ENCODE measurements at regions not wholly inside any gene's neighbourhood (a gene's known extent, or its start where the extent isn't known, plus 50 kb on each side); places are given as distances from the start of the nearest gene placed in this dataset.

DNA sequence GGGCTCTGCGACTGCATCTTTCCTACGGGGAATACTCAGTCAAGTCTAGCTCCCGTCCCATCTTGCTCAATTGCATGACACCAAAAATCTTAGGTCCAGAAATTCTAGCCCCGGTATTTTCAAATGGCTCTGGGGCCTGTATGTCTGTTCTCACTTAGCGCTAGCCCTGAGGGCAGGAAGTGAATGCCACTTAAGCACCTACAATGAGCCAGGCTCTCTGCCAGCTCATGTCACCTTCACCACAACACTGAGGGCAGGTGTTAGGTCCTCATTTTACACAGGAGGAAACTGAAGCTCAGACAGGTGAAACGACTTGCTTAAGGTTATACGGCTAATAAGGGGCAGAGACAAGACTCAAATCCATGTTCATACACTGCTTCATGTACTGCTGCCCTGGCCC is 282.8 kb downstream of the PPP1R2C start:
- Histone ChIP-seq H3K9me2 (ENCODE audit: insufficient read depth) (no peaks in the 10 kb centered on the region), H3K4me1 (ENCODE audit: control insufficient read depth in 1 of 2, insufficient read depth in 2 of 2, low read length in 2 of 2) (no peaks in the 10 kb centered on the region), H3K27ac (ENCODE audit: low read depth, low read length) (no peak overlapping the region), H3K36me3 (ENCODE audit: control insufficient read depth in 1 of 2, insufficient read depth in 2 of 2, low read length in 2 of 2) (no peaks in the 10 kb centered on the region), H2AFZ (ENCODE audit: low read depth, low read length, poor library complexity, severe bottlenecking) (no peak overlapping the region), H3K79me2 (ENCODE audit: insufficient read depth, low read length) (no peaks in the 10 kb centered on the region), H3K27me3 (ENCODE audit: insufficient read depth, low read length) (no peaks in the 10 kb centered on the region), H3K9ac (ENCODE audit: low read length) (no peak overlapping the region), H3K4me3 (replicated peaks in 1 of 2; ENCODE audit: low read depth in 1 of 2, low read length in 2 of 2) (no peak overlapping the region), H3K9me3 (ENCODE audit: control insufficient read depth in 1 of 2, insufficient read depth in 1 of 2, low read depth in 1 of 2, low read length in 2 of 2) (no peaks in the 10 kb centered on the region), H3K4me2 (ENCODE audit: low read length) (no peak overlapping the region), H4K20me1 (ENCODE audit: insufficient read depth) (no peaks in the 10 kb centered on the region)
- RAD21 ChIA-PET (ENCODE audit: low non-redundant PET in 1 of 2, low total read pairs in 2 of 2, uncharacterized antibody in 2 of 2, unreplicated experiment in 2 of 2): no interaction called here
- no peak for ATAC-seq
- TF ChIP-seq, protein P1, sequence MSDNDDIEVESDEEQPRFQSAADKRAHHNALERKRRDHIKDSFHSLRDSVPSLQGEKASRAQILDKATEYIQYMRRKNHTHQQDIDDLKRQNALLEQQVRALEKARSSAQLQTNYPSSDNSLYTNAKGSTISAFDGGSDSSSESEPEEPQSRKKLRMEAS (IDR thresholded peaks at IDR 0.05): no peak
- TF ChIP-seq SRF (IDR thresholded peaks at IDR 0.05; ENCODE audit: low read depth) (no peak), ZFX (IDR thresholded peaks at IDR 0.05) (no peak), ZNF274 (IDR thresholded peaks at IDR 0.05; ENCODE audit: low read depth, low read length) (no peak), EZH2 (IDR thresholded peaks at IDR 0.05) (no peak), POLR2AphosphoS5 (IDR thresholded peaks at IDR 0.05; ENCODE audit: low read depth, low read length) (no peak), TCF7L2 (IDR thresholded peaks at IDR 0.05; ENCODE audit: borderline replicate concordance, extremely low read depth, insufficient read depth, insufficient read length) (no peak), CBX3 (IDR thresholded peaks at IDR 0.05; ENCODE audit: low read depth) (no peak), JUND (IDR thresholded peaks at IDR 0.05) (no peak), SIN3A (IDR thresholded peaks at IDR 0.05; ENCODE audit: low read depth) (no peak), POLR2A (IDR thresholded peaks at IDR 0.05; ENCODE audit: borderline replicate concordance, extremely low read depth, insufficient read depth, insufficient read length) (no peak), CEBPB (IDR thresholded peaks at IDR 0.05; ENCODE audit: low read depth) (no peak)
- TF ChIP-seq, protein P2, sequence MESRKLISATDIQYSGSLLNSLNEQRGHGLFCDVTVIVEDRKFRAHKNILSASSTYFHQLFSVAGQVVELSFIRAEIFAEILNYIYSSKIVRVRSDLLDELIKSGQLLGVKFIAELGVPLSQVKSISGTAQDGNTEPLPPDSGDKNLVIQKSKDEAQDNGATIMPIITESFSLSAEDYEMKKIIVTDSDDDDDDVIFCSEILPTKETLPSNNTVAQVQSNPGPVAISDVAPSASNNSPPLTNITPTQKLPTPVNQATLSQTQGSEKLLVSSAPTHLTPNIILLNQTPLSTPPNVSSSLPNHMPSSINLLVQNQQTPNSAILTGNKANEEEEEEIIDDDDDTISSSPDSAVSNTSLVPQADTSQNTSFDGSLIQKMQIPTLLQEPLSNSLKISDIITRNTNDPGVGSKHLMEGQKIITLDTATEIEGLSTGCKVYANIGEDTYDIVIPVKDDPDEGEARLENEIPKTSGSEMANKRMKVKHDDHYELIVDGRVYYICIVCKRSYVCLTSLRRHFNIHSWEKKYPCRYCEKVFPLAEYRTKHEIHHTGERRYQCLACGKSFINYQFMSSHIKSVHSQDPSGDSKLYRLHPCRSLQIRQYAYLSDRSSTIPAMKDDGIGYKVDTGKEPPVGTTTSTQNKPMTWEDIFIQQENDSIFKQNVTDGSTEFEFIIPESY (IDR thresholded peaks at IDR 0.05; ENCODE audit: extremely low read depth, insufficient replicate concordance, low read length): no peak
- no peak for DNase-seq (ENCODE audit: low read depth, low spot score)
- CTCF ChIA-PET: no interaction called here
- BruUV-seq (replicated peaks): no TSS peak
- intact Hi-C loops (cut with micrococcal nuclease): no loop called here
- POLR2A ChIA-PET: no interaction called here
